ENCODE measurements at regions not wholly inside any gene's neighbourhood (a gene's known extent, or its start where the extent isn't known, plus 50 kb on each side); places are given as distances from the start of the nearest gene placed in this dataset.

- no peak for DNase-seq (ENCODE audit: extremely low spot score, unreplicated experiment)
- Mint-ChIP-seq H3K9me3 (ENCODE audit: unreplicated experiment) (no peaks in the 10 kb centered on the region), H3K27ac (ENCODE audit: unreplicated experiment) (no peak overlapping the region), H3K4me3 (ENCODE audit: unreplicated experiment) (no peak overlapping the region), H3K27me3 (ENCODE audit: unreplicated experiment) (no peaks in the 10 kb centered on the region), H3K4me1 (ENCODE audit: unreplicated experiment) (peaks cover 14% of the 10 kb centered on the region), H3K36me3 (ENCODE audit: unreplicated experiment) (no peaks in the 10 kb centered on the region)
- no peak for TF ChIP-seq CTCF (IDR thresholded peaks at IDR 0.05)
Measured at GRCh38 chr12:74892057-74892633, 317.5 kb downstream of the KCNC2 start.

DNA sequence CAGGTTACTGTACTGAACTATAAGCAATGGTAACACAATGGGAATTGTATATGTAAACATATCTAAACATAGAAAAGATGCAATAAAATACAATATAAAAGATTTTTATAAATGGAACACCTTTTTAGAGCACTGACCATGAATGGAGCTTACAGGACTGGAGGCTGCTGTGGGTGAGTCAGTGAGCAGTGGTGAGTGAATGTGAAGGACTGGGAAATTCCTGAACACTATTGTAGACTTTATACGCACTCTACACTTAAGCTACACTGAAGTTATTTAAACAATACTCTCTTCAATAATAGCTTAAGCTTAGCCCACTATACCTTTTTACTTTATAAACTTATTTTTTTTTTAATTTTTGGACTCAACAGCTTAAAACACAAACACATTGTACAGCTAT is 313.5 kb downstream of the KCNC2 start:
- Mint-ChIP-seq H3K36me3 (ENCODE audit: unreplicated experiment) (no peaks in the 10 kb centered on the region), H3K27ac (ENCODE audit: unreplicated experiment) (no peak overlapping the region), H3K4me3 (ENCODE audit: unreplicated experiment) (no peak overlapping the region), H3K9me3 (ENCODE audit: unreplicated experiment) (no peaks in the 10 kb centered on the region), H3K27me3 (ENCODE audit: unreplicated experiment) (peaks cover 5% of the 10 kb centered on the region), H3K4me1 (ENCODE audit: unreplicated experiment) (no peaks in the 10 kb centered on the region)
- no peak for DNase-seq (ENCODE audit: extremely low spot score, unreplicated experiment)
- no peak for TF ChIP-seq CTCF (IDR thresholded peaks at IDR 0.05)

- no peak for TF ChIP-seq CTCF (IDR thresholded peaks at IDR 0.05)
- no peak for DNase-seq (ENCODE audit: extremely low spot score, unreplicated experiment)
- H3K4me3 Mint-ChIP-seq (ENCODE audit: unreplicated experiment) = no peak overlapping the region
- no peak overlapping the region for H3K27ac Mint-ChIP-seq (ENCODE audit: unreplicated experiment)
- no peaks in the 10 kb centered on the region for H3K4me1 Mint-ChIP-seq (ENCODE audit: unreplicated experiment)
- no peaks in the 10 kb centered on the region for H3K36me3 Mint-ChIP-seq (ENCODE audit: unreplicated experiment)
- H3K9me3 Mint-ChIP-seq (ENCODE audit: unreplicated experiment) = no peaks in the 10 kb centered on the region
- H3K27me3 Mint-ChIP-seq (ENCODE audit: unreplicated experiment) = peaks cover 15% of the 10 kb centered on the region
Measured at GRCh38 chr12:74897425-74898211, 312.0 kb downstream of the KCNC2 start.

- Mint-ChIP-seq H3K27me3 (ENCODE audit: unreplicated experiment) (peaks cover 20% of the 10 kb centered on the region), H3K27ac (ENCODE audit: unreplicated experiment) (no peak overlapping the region), H3K9me3 (ENCODE audit: unreplicated experiment) (no peaks in the 10 kb centered on the region), H3K4me3 (ENCODE audit: unreplicated experiment) (no peak overlapping the region), H3K4me1 (ENCODE audit: unreplicated experiment) (no peaks in the 10 kb centered on the region), H3K36me3 (ENCODE audit: unreplicated experiment) (no peaks in the 10 kb centered on the region)
- DNase-seq (ENCODE audit: extremely low spot score, unreplicated experiment) = no peak
- TF ChIP-seq CTCF (IDR thresholded peaks at IDR 0.05) = no peak
Measured at GRCh38 chr12:74899031-74899829, 310.4 kb downstream of the KCNC2 start.

- H3K27me3 Mint-ChIP-seq (ENCODE audit: unreplicated experiment) = peaks cover 20% of the 10 kb centered on the region
- H3K4me3 Mint-ChIP-seq (ENCODE audit: unreplicated experiment) = no peak overlapping the region
- DNase-seq (ENCODE audit: extremely low spot score, unreplicated experiment) = no peak
- no peaks in the 10 kb centered on the region for H3K4me1 Mint-ChIP-seq (ENCODE audit: unreplicated experiment)
- no peak for TF ChIP-seq CTCF (IDR thresholded peaks at IDR 0.05)
- H3K27ac Mint-ChIP-seq (ENCODE audit: unreplicated experiment) = no peak overlapping the region
- H3K36me3 Mint-ChIP-seq (ENCODE audit: unreplicated experiment) = no peaks in the 10 kb centered on the region
- no peaks in the 10 kb centered on the region for H3K9me3 Mint-ChIP-seq (ENCODE audit: unreplicated experiment)
Measured at GRCh38 chr12:74900232-74900631, 309.4 kb downstream of the KCNC2 start.
